HG02943 (cell line): ENCODE measurements at regions not wholly inside any gene's neighbourhood (a gene's known extent, or its start where the extent isn't known, plus 50 kb on each side); places are given as distances from the start of the nearest gene placed in this dataset.
"Not testable (repeated sequence)": the region's sequence is repeated elsewhere in the genome, so short reads cannot be mapped to it uniquely, and the experiment has no call there.

Experiments
- ATAC-seq: cut with Tn5 transposase; IDR thresholded peaks from one replicate; pipeline ENCODE4 v1.9.1; 2021; ENCODE audit warnings: mild to moderate bottlenecking, low read depth, moderate library complexity; ENCODE audit not compliant: unreplicated experiment

DNA sequence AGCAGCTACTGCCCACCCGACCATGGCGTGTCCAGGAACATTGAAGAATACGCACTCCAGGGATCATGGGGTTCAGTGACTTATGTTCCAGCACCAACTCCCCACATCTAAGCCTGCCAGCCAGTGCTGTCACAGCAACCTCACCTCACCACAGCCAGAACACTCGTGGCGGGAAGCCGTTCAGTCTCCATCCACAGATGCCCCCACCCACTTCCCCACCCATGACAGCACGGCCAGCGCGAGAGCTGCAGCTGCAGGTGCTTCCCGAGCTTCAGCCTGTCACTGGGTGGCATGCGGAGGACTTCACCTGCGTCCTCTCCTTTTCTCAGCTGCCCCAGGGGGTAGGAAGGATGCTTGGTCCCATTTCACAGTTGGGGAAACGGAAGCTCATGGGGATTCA lies 50.3 kb downstream of the RBFOX3 start:
- no peak for ATAC-seq

DNA sequence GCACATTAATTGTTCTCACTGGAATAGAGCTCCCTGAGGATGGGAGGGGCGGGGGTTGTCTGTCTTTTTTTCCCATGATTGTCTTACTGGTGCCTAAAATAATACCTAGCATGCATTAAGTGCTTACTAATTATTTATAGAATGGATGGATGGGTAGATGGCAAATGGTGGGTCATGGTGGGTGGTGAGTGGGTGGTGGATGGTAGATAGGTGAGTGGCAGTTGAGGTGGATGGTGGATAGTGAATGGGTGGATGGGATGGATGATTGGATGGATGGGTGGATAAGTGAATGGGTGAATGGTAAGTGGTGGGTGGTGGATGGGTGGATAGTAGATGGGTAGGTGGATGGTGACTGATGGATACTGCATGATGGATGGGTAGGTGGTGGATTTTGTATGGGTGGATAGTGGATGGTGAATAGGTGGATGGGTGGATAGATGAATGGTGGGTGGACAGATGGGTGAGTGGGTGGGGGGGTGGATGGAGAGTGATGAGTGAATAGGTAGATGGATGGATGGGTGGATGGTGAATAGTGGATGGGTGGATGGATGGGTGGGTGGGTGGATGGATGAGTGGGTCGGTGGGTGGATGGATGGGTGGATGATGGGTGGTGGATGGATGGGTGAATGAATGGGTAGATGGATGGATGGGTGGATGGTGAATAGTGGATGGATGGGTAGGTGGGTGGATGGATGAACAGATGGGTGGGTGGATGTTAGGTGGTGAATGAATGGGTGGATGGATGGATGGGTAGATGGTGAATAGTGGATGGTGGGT lies 51.6 kb downstream of the RBFOX3 start:
- no peak for ATAC-seq

DNA sequence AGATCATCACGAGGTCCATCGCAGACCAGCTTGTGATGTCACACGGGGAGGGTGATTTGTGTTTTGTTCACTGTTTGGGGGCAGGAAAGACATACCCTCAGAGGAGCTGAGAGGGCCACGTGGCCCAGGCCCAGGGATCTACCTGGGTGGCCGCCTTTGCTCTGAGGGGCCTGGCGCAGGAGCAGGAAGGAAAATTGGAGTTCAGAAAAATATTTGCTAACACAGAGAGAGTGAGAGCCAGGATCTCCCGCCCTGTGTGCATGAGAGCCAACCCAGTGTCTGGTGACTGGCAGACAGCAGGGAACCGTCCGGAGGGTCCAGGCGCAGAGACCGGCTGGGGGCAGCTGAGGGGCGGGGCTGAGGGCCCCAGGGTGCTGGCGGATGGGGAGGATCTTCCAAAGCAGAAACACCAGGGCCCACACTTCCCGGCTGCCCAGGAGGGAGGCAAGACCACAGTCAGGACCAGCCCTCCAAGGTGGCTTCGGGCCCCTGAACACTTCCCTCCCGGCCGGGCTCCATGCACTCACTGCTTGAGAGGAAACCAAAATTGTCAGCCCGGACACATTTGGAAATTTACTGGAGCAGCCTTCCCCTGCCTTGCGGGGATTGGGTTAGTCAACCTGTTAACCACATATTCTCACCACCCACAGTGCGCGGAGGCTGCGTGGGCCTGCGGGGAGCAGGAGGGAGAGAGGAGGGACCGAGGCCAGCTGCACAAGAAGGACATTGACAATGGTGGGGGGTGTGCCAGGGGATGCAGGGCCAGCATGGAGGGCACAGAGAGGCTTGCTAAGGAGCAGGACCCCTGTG lies 52.6 kb downstream of the RBFOX3 start:
- ATAC-seq = no peak

GRCh38 chr17:79557276-79558090 lies 53.4 kb downstream of the RBFOX3 start:
- no peak for ATAC-seq

DNA sequence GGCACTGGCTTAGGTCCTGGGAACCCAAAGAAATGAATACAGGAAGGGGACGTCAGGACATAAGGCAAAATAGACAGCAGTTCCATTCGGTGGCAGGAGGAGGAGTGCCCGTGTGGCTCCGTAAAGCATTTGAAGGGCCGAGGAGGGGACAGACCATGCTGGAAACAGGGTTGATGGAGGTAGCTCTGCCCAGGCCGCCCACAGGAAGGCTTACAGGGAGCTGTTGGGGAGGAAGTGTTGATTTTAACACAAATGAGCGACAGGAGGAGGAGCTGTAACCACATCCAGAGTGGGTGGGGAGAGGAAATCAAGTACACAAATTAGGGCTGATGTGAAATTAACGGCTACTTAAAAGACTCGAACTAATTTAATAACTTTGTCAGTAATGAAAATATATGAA lies 54.6 kb downstream of the RBFOX3 start:
- no peak for ATAC-seq

DNA sequence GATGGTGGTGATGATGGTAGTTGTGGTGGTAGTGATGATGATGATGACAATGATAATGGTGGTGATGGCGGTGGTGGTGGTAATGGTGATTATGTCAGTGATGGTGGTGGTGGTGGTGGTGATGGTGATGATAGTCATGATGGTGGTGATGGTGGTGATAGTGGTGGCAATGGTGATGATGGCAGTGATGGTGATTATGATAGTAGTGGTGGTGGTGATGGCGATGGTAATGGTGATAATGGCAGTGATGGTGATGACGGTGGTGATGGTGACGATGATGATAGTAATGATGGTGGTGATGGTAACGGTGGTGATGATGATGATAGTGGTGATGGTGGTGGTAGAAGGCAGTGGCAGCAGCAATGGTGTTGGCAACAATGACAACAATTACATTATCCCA lies 55.3 kb downstream of the RBFOX3 start:
- ATAC-seq = no peak

DNA sequence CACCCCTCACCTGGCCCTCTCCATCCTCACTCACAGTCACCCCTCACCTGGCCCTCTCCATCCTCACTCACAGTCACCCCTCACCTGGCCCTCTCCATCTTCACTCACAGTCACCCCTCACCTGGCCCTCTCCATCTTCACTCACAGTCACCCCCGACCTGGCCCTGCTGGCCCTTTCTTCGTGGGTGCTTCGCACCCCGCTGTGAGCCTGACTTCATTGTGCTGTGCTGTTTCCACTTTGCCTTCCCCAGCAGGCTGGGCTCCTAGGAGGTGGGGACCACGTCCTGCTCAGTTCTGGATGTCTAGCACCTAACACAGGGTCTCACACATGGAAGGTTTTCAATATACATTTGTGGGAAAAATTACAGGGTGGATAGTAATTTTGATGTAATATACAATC lies 56.5 kb downstream of the RBFOX3 start:
- ATAC-seq = not testable (repeated sequence)

DNA sequence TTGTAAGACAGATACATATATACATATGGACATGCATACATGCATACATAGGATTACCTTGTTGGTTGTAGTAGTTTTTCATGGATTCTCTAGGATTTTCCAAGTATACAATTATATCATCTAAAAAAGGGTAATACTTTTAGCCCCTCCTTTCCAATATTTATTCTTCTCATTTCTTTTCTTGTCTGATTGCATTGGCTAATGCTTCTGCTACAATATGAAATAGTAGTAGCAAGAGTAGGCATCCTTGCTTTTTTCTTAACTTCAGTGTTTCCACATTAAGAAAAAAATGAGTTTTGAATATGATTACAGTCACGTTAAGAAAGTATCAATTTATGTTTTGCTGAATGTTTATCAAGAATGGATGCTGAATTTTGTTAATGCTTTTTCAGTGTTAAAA lies 58.0 kb downstream of the RBFOX3 start:
- ATAC-seq = no peak

DNA sequence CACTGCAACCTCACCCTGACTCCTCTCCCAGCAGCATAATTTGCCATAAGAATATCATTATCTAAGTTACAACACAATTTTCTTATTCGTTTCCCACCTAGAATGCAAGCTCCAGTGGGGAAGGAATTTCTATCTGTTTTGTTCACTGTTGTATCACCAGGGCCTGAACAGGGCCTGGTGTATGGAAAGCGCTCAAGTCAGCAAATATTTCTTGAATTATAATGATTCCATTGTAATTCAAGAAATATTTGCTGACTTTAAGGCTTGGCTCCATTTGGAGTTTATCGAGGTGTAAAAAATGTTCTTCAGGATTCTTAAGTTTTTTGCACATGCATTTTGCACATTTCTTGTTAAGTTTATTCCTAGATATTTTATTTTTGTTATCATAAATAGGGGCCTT lies 58.4 kb downstream of the RBFOX3 start:
- ATAC-seq = no peak

DNA sequence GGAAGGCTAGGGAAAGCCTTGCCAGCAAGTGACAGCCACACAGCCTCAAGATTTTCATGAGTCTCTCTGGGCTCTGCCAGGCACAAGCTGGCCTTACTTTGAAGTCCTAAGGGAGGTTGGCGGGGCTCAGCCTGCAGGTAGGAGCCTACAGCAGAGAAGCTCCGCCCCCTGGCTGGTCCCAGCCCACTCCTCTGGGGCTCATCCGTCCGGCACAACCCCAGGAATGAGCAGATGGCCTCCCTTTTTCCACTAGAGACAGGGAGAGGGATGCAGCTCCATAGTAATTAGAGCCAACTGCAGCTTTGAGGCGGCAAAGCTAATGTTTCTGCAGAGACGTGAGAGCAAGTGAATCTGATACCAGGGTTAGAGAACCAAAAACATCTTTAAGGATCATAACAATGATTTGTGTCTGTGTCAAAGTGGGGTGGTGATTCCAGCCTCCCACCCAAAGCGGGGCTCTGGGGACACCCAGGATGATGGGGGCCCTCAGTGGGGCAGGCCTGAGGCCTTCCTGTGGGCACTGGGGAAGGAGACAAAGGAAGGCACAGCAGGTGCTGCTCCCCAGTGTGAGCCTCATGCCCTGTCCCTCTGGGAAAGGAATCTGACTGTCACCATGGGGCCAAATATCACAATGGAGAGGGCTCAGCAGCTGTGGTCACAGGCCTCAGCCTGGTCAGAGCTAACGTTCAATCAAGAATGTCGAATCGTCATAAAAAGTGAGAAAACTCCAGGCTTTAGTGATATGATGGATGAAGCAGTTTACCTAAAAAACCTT lies 61.5 kb downstream of the RBFOX3 start:
- ATAC-seq = no peak

GRCh38 chr17:79548116-79548515 lies 62.7 kb downstream of the RBFOX3 start:
- no peak for ATAC-seq

GRCh38 chr17:79547586-79547985 lies 63.3 kb downstream of the RBFOX3 start:
- ATAC-seq = no peak

GRCh38 chr17:79547171-79547570 lies 63.7 kb downstream of the RBFOX3 start:
- not testable (repeated sequence) for ATAC-seq

DNA sequence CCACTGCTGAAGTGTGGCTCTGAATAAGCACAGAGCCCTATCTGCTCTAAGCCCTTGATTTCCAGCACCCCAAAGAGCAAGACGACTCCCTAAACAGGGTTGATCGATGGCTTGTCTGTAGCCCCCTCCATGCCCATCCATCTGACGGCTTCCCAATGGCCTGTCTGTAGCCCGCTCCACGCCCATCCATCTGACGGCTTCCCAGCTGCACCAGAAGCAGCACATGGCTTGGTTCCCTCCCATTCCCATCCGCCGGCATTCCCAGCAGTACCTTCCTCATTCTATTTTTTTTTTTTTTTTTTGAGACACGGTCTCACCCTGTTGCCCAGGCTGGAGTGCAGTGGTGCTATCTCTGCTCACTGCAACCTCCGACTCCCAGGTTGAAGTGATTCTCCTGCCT lies 64.5 kb downstream of the RBFOX3 start:
- ATAC-seq = no peak

GRCh38 chr17:79545251-79546005 lies 65.4 kb downstream of the RBFOX3 start:
- ATAC-seq = no peak

DNA sequence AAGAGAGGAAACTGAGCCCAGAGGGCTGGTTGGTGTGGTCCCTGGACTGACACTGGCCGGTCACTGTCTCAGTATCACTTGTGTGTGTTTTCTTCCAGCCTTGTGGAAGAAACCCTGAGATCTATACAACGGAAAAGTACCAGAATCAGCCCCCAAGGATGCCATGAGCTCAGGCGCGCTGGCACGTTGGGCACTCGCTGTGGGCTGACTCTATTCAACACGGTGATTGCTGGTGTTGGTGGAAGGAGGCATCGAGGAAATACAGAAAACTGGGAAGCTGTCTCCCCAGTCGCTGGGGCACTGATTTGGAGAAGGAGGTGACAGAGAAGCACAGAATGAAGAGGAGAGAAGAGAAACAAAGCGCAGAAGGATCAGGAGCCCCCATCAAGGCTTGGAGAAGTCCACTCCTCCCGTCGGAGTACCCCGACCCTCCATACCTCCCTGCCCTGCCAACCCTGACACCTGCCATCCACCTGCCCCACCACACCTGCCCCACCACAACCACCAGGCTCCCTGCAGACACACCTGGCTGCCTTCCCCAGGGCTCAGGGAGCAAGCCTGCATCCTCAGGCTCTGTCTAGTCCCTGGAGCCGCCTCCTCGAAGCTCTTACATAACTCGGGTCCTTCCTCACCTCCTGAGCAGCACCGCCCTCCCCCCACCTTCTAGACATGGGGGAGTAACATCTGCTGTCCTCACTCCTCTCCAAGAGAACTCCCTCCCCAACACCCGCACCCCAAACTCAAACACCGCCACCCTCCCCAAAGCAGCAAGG lies 66.5 kb downstream of the RBFOX3 start:
- no peak for ATAC-seq

DNA sequence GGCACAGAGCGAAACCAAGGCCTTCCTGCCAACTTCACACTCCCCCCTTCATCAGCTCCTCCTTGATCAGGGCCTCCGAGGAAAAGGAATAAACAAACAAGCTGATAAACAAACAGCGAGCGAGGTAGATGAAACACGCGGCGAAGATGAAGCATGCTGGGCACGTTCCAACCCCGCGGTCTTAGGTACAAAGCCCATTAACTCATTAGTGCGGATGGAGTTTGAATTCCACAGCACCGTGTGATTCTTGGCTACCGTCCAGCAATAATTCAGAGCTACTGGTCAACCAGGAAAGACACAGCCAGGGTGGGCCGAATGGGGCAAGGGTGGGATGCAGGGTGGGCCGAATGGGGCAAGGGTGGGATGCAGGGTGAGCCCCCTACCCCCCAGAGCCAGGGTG lies 67.3 kb downstream of the RBFOX3 start:
- ATAC-seq = no peak

GRCh38 chr17:79542718-79543117 lies 68.1 kb downstream of the RBFOX3 start:
- ATAC-seq = no peak
